ENCODE measurements at regions not wholly inside any gene's neighbourhood (a gene's known extent, or its start where the extent isn't known, plus 50 kb on each side); places are given as distances from the start of the nearest gene placed in this dataset.

GRCh38 chr17:13129356-13129755, 111.5 kb upstream of the ELAC2 start:
- no peak for TF ChIP-seq POLR2A (IDR thresholded peaks at IDR 0.05)
- TF ChIP-seq, protein P1, sequence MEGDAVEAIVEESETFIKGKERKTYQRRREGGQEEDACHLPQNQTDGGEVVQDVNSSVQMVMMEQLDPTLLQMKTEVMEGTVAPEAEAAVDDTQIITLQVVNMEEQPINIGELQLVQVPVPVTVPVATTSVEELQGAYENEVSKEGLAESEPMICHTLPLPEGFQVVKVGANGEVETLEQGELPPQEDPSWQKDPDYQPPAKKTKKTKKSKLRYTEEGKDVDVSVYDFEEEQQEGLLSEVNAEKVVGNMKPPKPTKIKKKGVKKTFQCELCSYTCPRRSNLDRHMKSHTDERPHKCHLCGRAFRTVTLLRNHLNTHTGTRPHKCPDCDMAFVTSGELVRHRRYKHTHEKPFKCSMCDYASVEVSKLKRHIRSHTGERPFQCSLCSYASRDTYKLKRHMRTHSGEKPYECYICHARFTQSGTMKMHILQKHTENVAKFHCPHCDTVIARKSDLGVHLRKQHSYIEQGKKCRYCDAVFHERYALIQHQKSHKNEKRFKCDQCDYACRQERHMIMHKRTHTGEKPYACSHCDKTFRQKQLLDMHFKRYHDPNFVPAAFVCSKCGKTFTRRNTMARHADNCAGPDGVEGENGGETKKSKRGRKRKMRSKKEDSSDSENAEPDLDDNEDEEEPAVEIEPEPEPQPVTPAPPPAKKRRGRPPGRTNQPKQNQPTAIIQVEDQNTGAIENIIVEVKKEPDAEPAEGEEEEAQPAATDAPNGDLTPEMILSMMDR (IDR thresholded peaks at IDR 0.05) = no peak

Measured in esophagus squamous epithelium (tissue), 4 donors.